HUES6 (cell line): ENCODE measurements at regions not wholly inside any gene's neighbourhood (a gene's known extent, or its start where the extent isn't known, plus 50 kb on each side); places are given as distances from the start of the nearest gene placed in this dataset.

Experiments
- H3K27ac ChIP-seq: 2 replicates; pipeline ENCODE4 v1.7.0; 2013; ENCODE audit warnings: low read depth, mild to moderate bottlenecking, low read length, inconsistent platforms
- H3K27me3 ChIP-seq: 2 replicates; pipeline ENCODE4 v1.6.1; 2013; ENCODE audit warnings: low read length; ENCODE audit not compliant: control insufficient read depth, insufficient read depth
- H3K36me3 ChIP-seq: 2 replicates; pipeline ENCODE4 v1.6.1; 2013; ENCODE audit warnings: low read length; ENCODE audit not compliant: control insufficient read depth, insufficient read depth
- H3K4me1 ChIP-seq: 2 replicates; pipeline ENCODE4 v1.6.1; 2013; ENCODE audit warnings: low read length; ENCODE audit not compliant: control insufficient read depth, insufficient read depth
- H3K4me3 ChIP-seq: 2 replicates; pipeline ENCODE4 v1.5.1; 2013; ENCODE audit warnings: low read depth, low read length
- H3K9ac ChIP-seq: one replicate; pipeline ENCODE4 v1.6.1; 2013; ENCODE audit warnings: mild to moderate bottlenecking, low read length
- H3K9me3 ChIP-seq: 2 replicates; pipeline ENCODE4 v1.6.1; 2013; ENCODE audit warnings: low read depth, low read length; ENCODE audit not compliant: control insufficient read depth, insufficient read depth

DNA sequence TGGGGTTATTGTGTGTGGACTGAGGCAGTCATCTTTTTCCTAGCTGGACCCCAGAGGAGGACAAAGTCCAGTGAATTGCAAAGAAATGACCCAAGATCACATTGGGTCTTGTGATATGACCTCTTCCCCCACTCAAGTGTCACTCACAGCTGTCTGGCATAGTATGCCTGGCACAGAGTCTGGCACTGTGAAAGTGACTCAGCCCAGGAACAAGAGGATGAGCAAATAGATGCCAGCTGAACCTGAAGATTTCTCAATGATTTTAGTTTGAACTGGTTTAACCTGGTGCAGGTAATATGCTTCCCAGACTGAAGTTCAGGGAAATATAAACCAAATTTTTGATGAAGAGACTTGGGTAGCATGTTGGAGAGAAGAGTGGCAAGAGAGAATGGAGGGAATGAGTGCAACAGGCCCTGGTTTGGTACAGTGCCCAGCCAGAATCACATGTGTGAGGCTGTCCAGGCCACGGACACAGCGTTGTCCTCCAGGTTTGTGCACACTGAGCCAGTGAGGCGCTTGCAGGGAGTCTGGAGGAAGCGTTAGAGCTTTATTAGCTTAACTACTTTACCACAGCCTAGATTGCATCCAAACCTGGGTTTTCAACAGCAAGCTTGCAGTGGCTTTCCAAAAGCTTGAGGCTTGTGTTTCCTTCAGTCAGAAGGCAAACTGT is 332.9 kb downstream of the NUAK1 start:
- no peaks in the 10 kb centered on the region for H3K36me3 ChIP-seq
- H3K4me1 ChIP-seq: no peaks in the 10 kb centered on the region
- H3K9me3 ChIP-seq: 0 out of 2 replicates have a peak, but pooled peaks cover 2% of the 10 kb centered on the region
- H3K9ac ChIP-seq: no peak overlapping the region
- H3K27ac ChIP-seq: no peak overlapping the region
- no peak overlapping the region for H3K4me3 ChIP-seq
- H3K27me3 ChIP-seq: no peaks in the 10 kb centered on the region

DNA sequence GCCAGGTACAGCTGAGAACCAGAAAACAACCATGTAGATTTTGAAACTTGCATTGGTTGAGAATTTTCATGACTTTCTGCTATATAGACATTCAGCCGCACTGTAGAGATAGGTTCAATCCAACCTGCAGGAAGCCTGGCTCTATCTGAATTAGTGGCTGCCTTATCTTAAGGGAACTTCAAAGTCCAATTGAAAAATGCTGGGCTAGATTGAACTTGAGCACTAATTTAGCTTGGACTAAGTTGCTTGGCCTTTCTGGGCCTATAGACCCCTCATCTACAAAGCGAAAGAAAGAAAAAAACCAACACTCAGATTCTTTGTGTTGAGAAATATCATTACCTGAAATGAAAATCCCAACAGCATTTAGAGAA is 332.4 kb downstream of the NUAK1 start:
- Histone ChIP-seq H3K36me3 (no peaks in the 10 kb centered on the region), H3K27ac (no peak overlapping the region), H3K4me3 (no peak overlapping the region), H3K4me1 (no peaks in the 10 kb centered on the region), H3K9me3 (0 out of 2 replicates have a peak, but pooled peaks cover 2% of the 10 kb centered on the region), H3K9ac (no peak overlapping the region), H3K27me3 (no peaks in the 10 kb centered on the region)

DNA sequence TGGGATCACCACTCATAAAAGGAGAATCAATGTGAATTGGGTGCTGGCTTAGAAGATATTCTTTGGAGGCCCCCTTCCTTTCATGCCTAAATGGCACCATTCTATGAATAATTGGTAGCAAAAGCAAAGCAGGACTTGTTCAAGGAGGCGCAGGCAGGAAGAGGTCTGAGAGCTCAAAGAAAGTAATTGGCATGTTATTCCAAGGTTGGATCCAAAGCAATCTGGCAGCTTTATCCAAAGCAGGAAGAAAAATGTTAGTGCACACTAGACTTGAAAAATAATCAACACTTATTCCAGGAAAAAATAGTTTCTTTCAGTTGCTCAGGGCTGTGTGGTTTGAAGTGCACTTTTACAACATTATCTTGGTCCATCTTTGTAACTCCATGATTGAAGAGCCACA is 326.4 kb downstream of the NUAK1 start:
- H3K9me3 ChIP-seq: 0 out of 2 replicates have a peak, but pooled peaks cover 2% of the 10 kb centered on the region
- H3K36me3 ChIP-seq: no peaks in the 10 kb centered on the region
- H3K4me3 ChIP-seq: no peak overlapping the region
- H3K27me3 ChIP-seq: no peaks in the 10 kb centered on the region
- H3K9ac ChIP-seq: no peak overlapping the region
- no peak overlapping the region for H3K27ac ChIP-seq
- peaks cover 7% of the 10 kb centered on the region; the same call in 1 of the 2 replicates for H3K4me1 ChIP-seq

DNA sequence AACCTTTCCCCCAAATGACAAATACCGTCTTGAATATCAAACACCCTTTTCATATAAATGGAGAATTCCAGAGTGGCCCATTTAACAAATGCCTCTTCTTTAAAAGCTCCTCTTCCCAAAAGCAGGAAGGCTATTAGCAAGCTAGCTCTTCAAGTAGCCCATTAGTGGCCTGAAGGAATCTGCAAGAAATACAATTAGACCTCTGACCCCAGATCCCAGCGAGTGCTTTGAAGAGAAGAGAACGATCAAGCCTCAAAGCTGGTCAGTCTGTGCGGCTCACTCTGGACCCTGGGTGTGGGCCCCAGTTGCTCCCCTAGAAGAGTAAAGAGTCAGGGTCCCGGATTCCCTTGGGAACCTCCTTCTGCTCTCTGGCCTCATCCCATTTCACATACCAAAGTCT is 325.6 kb downstream of the NUAK1 start:
- H3K9me3 ChIP-seq: 0 out of 2 replicates have a peak, but pooled peaks cover 2% of the 10 kb centered on the region
- no peak overlapping the region for H3K27ac ChIP-seq
- H3K4me3 ChIP-seq: no peak overlapping the region
- H3K9ac ChIP-seq: no peak overlapping the region
- peaks cover 7% of the 10 kb centered on the region; the same call in 1 of the 2 replicates for H3K4me1 ChIP-seq
- H3K27me3 ChIP-seq: no peaks in the 10 kb centered on the region
- no peaks in the 10 kb centered on the region for H3K36me3 ChIP-seq

DNA sequence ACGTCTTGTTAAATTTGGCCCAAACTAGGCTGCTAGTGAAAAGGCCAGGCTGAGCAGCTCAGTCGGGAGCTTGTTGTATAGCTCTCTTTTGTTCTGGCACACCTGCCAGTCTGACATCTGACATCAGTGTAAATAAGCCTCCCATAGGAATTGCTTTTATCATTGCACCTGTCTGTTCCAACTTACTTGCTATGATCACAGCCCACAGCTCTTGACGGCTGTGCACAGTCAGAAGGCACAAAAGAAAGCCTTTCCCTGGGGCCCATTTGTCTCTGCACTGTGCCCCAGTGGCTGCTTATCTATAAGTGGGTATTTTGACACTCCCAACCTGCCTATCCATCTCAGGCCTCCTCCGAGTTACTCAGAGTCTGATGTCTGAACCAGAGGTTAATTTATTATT is 324.5 kb downstream of the NUAK1 start:
- Histone ChIP-seq H3K9me3 (0 out of 2 replicates have a peak, but pooled peaks cover 2% of the 10 kb centered on the region), H3K9ac (no peak overlapping the region), H3K4me1 (peaks cover 7% of the 10 kb centered on the region; the same call in 1 of the 2 replicates), H3K4me3 (no peak overlapping the region), H3K36me3 (no peaks in the 10 kb centered on the region), H3K27me3 (no peaks in the 10 kb centered on the region), H3K27ac (no peak overlapping the region)

DNA sequence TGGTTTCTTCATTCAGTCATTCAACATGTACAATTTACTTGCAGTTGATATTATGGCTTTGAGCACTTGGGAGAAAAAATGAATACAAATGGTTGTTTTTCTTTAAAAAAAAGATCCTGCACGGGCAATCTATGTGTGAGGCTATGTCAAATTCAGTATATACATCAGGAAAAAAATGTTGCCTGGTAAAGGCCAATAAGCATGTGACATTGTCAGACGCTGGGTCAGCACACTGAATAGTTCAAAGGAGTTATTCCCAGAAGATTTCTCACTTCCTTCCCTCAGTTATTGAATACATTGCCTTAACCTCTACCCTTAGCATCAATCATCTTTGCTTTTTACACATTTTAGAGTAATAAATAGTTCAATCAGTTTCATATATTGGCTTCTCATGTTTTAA is 319.2 kb downstream of the NUAK1 start:
- H3K4me1 ChIP-seq: peaks cover 13% of the 10 kb centered on the region
- H3K9ac ChIP-seq: no peak overlapping the region
- no peaks in the 10 kb centered on the region for H3K36me3 ChIP-seq
- H3K9me3 ChIP-seq: no peaks in the 10 kb centered on the region
- H3K27me3 ChIP-seq: no peaks in the 10 kb centered on the region
- no peak overlapping the region for H3K4me3 ChIP-seq
- no peak overlapping the region for H3K27ac ChIP-seq

DNA sequence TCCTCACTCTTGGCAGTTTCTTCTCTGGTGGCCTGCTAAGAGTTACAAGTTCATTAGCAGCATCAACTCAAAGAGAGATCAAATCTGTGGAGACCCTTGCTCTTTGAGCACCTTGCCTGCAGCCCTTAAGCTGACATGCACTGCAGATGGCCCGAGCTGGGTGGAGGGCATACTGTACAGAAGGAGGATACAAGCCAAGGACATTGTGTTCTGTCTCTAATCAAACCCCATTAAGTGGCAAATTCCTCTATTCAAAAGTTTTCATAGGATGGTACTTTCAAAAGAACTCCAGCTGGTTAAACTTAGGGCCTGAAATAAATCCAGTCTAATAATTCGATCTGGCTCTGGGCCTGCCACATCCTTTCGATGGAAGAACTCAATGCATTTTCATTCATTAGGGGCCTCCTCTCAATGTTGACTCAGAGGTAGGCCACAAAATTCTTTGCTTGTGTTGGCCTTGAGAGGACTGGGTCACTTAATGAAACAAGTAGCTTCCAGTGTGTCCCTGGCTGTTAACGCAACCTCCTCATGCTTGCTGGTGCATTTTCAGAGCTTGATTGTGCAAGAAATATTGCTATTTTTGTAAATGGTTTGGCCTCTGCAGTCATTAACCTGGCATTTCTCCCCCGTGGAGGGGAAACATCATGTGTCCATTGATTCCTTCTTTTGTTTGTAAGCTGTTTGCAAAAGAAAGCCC is 318.2 kb downstream of the NUAK1 start:
- H3K4me3 ChIP-seq: no peak overlapping the region
- H3K9me3 ChIP-seq: no peaks in the 10 kb centered on the region
- H3K9ac ChIP-seq: no peak overlapping the region
- no peaks in the 10 kb centered on the region for H3K36me3 ChIP-seq
- peaks cover 13% of the 10 kb centered on the region for H3K4me1 ChIP-seq
- H3K27me3 ChIP-seq: no peaks in the 10 kb centered on the region
- no peak overlapping the region for H3K27ac ChIP-seq

DNA sequence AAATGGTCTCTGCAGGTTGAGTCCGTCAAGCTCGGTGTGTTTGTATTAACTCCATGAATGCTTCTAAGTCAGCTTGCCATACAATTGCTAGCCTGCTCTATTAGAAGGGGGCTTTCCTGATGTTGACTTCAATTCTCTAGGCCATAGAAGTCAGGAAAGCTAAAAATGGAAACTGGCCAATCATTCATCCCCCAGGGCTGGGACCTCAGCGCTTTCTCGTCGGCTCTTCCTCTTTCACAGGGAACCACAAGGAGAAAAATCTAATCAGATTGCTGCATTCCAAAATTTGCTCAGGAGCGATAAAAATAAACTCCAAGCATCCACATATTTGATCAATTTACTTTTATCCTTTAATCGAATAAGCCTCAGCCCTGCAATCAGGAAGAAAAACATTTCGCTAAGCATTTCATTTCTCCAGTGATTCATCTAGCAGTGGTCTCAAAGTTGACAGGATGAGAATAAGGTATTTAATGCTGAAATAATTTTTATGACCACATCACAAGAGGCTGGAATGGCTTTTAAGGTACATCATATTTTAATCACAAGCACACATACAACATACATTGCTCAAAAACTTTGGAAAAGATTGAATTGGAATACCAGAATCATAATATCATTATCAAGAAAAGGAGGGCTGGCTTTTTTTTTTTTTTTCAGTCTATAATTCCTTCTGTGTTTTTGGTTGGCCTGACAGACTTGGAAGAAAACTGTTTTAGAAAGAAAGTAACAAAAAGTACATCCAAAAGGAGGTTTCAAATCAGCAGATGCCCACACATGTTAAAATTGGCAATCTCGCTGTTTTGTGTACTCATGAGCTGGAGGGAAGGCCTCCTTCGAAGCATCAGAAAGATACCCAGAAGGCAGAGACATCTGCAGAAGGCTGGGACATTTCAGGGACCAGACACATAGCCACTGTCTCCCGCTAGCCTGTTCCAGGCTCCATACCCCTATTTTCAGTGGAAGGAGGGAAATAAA is 316.3 kb downstream of the NUAK1 start:
- Histone ChIP-seq H3K9me3 (no peaks in the 10 kb centered on the region), H3K36me3 (no peaks in the 10 kb centered on the region), H3K27me3 (no peaks in the 10 kb centered on the region), H3K4me1 (peaks cover 13% of the 10 kb centered on the region), H3K4me3 (no peak overlapping the region), H3K27ac (no peak overlapping the region), H3K9ac (no peak overlapping the region)

DNA sequence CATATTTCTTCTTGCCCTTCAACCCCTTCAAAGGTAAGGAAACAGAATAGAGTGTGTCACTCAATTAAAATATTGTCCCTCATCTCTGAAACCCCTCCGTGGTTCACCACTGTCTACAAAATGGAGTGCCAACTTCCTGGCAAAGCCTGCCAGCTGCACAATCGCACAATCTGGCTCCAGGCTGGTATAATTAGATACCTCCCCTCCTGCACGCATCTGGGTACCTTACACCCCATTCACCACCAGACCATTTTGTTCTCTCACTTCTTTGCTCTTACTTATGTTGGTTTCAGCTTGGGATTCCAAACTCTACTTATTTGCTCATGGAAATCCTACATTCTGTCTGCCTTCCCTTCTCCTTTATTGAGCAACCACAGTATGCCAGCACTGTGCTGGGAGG is 314.9 kb downstream of the NUAK1 start:
- no peaks in the 10 kb centered on the region for H3K36me3 ChIP-seq
- peaks cover 13% of the 10 kb centered on the region for H3K4me1 ChIP-seq
- H3K27me3 ChIP-seq: no peaks in the 10 kb centered on the region
- H3K4me3 ChIP-seq: no peak overlapping the region
- no peak overlapping the region for H3K27ac ChIP-seq
- H3K9me3 ChIP-seq: no peaks in the 10 kb centered on the region
- H3K9ac ChIP-seq: no peak overlapping the region

DNA sequence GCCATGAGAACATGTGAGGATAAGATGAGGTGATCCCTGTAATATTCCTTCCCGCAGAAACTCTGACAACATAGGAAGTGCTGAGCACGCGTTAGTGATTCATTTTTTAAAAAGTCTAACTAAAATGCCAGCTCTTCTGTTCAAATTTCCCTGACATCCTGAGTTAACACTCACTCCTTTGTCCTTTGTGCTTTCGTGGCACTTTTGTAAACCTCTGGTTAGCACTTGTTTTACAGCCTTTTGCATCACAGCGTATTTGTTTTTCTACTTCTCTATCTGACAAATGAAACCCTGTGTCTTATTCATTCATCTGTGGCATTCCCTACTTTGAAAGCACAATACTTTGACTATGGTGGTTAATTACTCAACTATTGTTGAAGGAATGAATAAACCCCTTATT is 313.6 kb downstream of the NUAK1 start:
- Histone ChIP-seq H3K9me3 (no peaks in the 10 kb centered on the region), H3K4me1 (peaks cover 13% of the 10 kb centered on the region), H3K36me3 (no peaks in the 10 kb centered on the region), H3K27me3 (no peaks in the 10 kb centered on the region), H3K9ac (no peak overlapping the region), H3K4me3 (no peak overlapping the region), H3K27ac (no peak overlapping the region)
